KBM-7 (cell line): ENCODE measurements at regions not wholly inside any gene's neighbourhood (a gene's known extent, or its start where the extent isn't known, plus 50 kb on each side); places are given as distances from the start of the nearest gene placed in this dataset.
"Not testable (repeated sequence)": the region's sequence is repeated elsewhere in the genome, so short reads cannot be mapped to it uniquely, and the experiment has no call there.

Experiments
- DNase-seq: peaks from one replicate; pipeline ENCODE4 v3.0.0-alpha.2; 2015
- in situ Hi-C: fragments of 300-500 bp; cut with MboI; formaldehyde crosslinking; loops from 2 replicates; pipeline ENCODE4 v1.14.3; 2020; ENCODE audit warnings: low sequenced_read_pairs, low pct_unique_long_range_greater_than_20kb, mixed read lengths

GRCh38 chr2:107078584-107078983 lies 192.6 kb upstream of the ST6GAL2 start:
- in situ Hi-C loops = no loop called here
- DNase-seq = no peak

GRCh38 chr2:107086497-107086896 lies 200.5 kb upstream of the ST6GAL2 start:
- no peak for DNase-seq
- in situ Hi-C loops = no loop called here

GRCh38 chr2:107088156-107088555 lies 202.2 kb upstream of the ST6GAL2 start:
- in situ Hi-C loops = no loop called here
- no peak for DNase-seq

DNA sequence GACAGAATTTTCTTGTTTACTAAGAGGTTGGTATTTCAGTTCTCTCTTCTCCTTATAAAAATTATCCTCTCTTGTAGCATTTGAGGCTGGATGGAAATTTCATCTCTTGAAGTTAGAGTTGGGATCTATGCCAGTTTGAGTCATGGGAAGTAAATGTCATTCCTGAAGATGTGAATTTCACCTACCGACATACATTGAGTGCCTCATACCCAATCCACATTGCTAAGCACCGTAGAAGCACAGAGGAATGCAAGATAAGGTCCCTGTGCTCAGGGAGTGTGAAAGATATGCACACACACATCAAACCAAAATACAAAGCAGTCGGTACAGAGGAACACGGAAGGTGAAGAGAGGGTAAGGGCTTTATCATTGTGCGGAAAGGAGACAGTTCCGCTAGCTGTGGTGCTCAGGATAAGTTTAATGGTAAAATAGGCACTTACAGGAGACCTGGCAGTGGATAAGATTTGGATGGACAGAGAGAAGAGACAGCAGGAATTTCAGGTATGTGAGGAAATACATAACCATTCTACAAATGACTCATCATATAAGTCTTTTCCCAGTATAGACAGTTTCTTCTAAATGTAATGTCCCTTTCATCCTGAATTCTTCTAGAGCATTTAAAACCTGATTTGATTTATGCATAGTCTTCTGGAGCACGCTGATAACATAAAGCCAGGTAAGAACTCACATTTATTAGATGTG lies 205.3 kb upstream of the ST6GAL2 start:
- in situ Hi-C loops = no loop called here
- no peak for DNase-seq

DNA sequence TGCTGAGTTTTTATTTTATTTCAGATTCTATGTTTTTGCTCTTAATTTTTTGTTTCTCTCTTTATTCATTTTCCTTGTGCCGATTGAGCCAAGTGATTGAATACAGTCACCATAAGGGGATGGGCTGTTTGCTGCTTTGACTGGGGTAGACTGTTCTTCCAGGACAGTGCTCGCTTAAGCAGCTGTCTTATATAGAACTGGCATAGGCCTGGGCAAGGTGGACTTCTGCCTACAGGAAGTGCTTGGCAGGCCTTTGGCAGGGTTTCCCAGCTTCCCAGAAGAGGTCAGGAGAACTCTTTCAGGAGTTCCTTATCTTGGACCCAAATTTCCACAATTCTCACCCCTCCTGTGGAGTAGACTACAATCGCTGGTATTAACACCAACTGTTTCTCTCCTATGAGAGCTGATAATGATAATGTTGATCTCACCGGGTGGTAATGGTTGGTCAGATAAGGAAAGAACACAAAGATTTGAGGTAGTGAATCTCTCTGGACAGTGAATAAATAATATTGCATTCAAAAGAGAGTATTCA lies 207.5 kb upstream of the ST6GAL2 start:
- in situ Hi-C loops = no loop called here
- no peak for DNase-seq

DNA sequence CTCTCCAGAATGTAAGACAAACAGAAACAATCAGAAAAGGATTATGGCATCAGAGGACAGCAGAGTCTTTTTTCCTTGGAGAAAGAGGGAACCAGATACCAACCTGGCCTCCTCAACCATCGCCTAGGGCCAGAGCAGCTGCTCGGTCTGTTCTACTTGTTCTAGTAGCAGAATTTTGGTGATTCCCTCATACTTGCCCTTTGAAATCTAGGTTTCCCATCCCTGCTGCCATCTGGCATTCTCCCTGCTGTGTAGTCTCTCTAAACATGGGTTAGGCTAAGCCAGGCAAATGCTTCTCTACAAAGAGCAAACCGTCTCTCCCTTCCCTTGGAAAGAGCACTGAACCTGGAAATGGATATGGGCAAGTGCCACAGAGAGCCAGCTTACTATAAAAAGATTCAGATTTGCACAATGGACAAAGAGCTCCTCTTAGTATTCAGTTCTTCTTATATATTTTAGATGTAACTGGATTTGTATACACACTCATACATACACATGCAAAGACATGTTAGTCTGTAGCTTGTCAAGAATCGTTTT lies 208.6 kb upstream of the ST6GAL2 start:
- in situ Hi-C loops = no loop called here
- DNase-seq = no peak

GRCh38 chr2:107102176-107102575 lies 216.2 kb upstream of the ST6GAL2 start:
- in situ Hi-C loops = no loop called here

GRCh38 chr2:107107351-107107750 lies 221.4 kb upstream of the ST6GAL2 start:
- no peak for DNase-seq
- in situ Hi-C loops = no loop called here

More at GRCh38 chr2:107102176-107102575, 216.2 kb upstream of the ST6GAL2 start:
- no peak for DNase-seq

- in situ Hi-C loops = no loop called here
- DNase-seq = no peak
These were observed 222.6 kb upstream of the ST6GAL2 start for GRCh38 chr2:107108556-107108955.

DNA sequence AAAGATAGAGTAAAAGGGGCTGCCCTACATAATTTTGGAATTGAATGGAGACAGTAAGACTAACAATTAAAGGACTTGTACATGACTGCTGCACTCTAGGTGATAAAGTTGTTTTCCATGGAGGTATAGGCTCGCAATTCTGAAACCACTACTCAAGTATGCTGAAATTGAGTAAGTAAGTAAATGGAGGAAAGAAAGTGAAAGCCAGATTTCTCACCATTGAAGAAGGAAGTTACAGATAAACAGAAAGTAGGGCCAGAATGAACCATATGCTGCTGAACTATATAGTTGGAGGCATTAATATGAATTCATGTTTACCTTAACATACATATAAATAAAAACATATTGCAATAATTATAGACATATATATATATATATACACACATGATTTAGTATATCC lies 225.7 kb upstream of the ST6GAL2 start:
- in situ Hi-C loops = no loop called here
- no peak for DNase-seq

DNA sequence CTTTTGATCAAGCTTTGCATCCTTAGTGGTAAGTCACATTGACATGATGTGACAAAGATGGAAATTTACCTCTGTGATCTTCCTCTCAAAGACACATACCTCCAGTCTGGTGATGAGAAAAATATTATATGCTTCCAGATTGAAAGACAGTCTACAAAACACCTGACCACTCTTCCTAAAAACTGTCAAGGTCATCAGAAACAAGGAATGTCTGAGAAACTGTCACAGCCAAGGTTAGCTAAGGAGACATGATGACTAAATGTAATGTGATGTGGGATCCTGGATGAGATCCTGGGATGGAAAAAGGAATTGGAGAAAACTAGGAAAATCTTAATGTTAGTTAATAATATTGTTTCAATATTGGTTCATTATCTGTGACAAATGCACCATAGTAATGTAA lies 226.6 kb upstream of the ST6GAL2 start:
- in situ Hi-C loops = no loop called here
- DNase-seq = no peak

DNA sequence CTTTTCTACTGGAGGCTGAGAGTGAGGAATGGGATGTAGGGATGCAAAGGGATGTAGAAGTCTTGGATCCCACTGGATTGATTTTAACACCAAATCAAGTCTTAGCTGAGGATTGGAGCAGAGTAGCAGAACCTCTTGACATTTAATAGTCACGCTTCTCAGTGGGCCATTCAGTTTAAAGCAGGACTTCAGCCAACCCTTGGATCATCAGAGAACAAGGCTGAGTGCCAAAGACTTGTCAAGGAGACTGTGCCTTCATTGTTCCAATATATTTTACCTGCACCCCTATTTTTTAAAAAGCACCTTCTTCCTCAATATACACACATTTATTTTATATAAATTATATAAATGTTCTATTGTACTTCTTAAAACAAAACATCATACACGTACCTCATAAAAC lies 242.4 kb upstream of the ST6GAL2 start:
- in situ Hi-C loops = no loop called here
- DNase-seq = no peak

GRCh38 chr2:107132070-107132469 lies 246.1 kb upstream of the ST6GAL2 start:
- in situ Hi-C loops = no loop called here
- DNase-seq = peak; percentile 47

DNA sequence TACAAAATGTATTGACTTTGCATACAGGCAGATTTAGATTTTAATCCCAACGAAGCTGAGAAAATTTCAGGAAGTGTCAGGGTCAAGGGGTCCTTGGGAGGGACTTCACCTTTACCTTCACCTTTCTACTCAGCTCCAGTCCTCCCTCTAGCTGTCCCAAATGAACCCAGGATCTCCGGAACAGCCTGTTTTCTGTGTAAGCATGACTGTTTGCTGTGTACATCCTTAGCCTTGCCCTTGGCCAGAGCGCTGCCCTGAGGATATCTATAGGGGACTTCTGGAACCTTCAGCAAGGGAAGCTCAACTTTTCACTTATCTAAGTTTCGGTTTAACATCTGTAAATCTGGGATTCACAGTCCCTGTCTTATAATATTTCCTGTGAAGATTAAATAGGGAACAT lies 246.8 kb upstream of the ST6GAL2 start:
- in situ Hi-C loops = no loop called here
- no peak for DNase-seq

GRCh38 chr2:107133412-107133811 lies 247.4 kb upstream of the ST6GAL2 start:
- DNase-seq = no peak
- in situ Hi-C loops = no loop called here

GRCh38 chr2:107136733-107137132 lies 250.8 kb upstream of the ST6GAL2 start:
- DNase-seq = no peak
- in situ Hi-C loops = no loop called here

DNA sequence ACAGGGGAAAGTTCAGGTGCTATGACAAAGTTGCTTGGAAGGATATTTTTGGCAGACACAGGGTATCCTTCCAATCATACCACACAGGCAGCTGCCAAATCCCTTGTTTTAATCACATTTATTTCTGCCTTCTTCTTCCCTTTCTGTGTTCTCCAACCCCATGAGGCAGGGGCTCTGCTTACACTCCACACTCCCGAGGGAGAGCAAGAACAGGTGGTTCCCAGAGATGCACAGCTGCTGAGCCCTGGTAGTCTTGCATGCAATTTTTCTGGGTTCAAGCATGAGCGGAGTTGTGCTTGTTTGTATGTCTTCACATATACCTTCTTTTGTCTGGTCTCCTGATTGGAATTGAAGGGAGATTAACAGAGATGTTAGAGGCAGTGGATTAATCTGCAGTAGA lies 251.7 kb upstream of the ST6GAL2 start:
- no peak for DNase-seq
- in situ Hi-C loops = no loop called here

- DNase-seq = no peak
- in situ Hi-C loops = no loop called here
These were observed 260.2 kb upstream of the ST6GAL2 start for GRCh38 chr2:107146181-107146580.

DNA sequence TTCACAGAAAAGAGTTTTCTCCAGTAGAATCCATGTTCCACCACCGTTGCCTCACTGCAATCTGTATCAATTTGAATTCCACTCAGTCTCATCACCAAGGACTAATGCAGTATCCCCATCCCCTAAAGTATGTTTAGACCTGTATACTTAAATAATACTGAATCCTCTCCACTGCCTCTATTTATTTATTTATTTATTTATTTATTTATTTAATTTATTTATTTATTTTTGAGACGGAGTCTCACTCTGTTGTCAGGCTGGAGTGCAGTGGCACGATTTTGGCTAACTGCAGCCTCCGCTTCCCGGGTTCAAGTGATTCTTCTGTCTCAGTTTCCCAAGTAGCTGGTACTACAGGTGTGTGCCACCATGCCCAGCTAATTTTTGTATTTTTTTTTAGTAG lies 260.7 kb upstream of the ST6GAL2 start:
- DNase-seq, in situ Hi-C loops: not testable (repeated sequence)

GRCh38 chr2:107148055-107148454 lies 262.1 kb upstream of the ST6GAL2 start:
- DNase-seq = no peak
- in situ Hi-C loops = no loop called here

DNA sequence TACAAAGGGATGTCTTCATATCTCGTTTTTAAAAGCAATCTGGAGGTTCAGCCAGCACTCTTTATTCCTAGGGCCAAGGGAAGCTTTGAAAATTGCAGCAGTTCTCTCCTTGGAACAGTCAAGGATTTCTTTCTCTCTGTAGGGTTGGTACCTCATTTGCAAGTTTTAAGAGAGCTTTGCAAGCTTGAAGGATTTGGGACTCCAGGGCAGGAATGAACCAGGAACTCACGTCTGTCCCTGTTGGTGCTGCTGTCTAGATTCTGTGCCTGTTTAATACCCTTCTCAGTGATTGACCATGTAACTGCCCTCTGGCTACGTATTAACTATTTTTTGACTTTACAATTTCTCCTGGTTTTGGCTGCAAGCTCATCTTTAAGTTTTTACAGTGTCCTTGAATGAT lies 262.5 kb upstream of the ST6GAL2 start:
- in situ Hi-C loops = no loop called here

More for the DNA sequence above, 262.5 kb upstream of the ST6GAL2 start:
- DNase-seq = no peak
